Midbrain (tissue), 1 donor: ENCODE measurements at regions not wholly inside any gene's neighbourhood (a gene's known extent, or its start where the extent isn't known, plus 50 kb on each side); places are given as distances from the start of the nearest gene placed in this dataset.
"Not testable (repeated sequence)": the region's sequence is repeated elsewhere in the genome, so short reads cannot be mapped to it uniquely, and the experiment has no call there.

Source experiments
- DNase-seq: peaks from one replicate; lab custom pipeline; 2025; lab: John Stamatoyannopoulos, UW

GRCh38 chr3:74420538-74421124 lies 193.8 kb downstream of the CNTN3 start:
- no peak for DNase-seq

DNA sequence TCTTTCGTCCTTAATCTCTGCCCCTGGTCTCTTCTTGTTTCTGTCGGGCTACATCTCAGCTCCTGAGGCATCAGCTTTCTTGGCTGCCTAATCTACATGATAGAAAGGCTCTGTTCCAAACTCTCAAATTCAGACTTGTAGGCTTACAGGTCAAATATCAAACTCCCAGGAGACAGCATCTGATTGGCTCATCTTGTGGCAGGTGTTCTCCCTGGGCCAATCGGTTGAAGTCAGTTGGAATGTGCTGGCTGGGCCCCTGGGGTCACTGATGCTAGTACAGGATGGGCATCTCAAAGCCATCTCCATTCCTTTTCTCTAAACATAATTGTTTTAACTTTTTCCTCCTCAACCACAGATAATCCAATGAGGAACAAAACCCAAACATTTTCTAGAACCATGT lies 198.7 kb downstream of the CNTN3 start:
- no peak for DNase-seq

- DNase-seq: no peak
Measured at GRCh38 chr3:74413547-74414241, 200.8 kb downstream of the CNTN3 start.

DNA sequence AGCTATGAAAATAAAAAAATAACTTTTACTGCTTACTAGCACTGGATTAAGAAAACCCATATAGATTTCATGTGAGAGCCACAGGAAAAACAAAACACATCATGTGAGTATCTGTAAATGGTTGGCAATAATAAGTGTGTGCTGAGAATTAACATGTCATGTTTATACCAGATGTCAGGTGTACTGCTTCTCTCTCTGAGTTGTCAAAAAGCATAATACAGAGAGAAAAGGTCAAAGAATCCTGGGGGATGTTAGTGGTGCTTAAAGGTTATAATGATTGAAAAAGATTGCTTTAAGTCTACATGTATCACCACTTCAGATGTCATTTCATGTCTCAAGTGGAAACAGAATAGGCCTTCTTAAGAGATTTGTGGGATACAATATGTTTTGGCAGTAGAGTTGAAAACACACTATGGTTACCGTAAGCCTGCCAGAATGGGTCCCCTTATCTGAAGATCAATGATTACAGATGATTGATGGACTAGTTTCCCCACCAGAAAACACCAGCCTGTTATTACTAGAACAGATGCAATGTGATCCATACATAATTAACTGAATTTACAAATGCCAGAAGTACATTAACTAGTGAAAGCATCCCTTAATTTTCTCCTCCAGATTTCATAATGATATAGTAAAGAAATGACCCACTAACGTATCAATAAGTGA lies 204.1 kb downstream of the CNTN3 start:
- DNase-seq: no peak

DNA sequence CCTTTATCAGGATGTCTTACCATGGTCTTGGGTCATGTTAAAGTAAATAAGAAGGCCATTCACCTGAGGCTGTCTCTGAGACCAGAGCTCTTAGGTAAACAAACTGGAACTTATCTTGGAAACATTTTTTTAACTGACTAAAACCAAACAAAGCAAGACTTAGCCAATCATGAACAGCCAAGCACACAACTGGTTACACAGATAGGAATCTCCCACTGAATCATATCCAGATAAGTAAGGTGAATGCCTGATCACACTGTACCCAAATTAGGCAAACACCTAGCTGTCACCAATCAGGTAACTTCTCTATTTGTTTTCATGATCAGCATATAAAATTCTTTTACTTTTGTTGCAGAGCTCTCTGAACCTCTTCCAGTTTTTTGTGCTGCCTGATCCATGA lies 205.4 kb downstream of the CNTN3 start:
- DNase-seq: no peak

DNA sequence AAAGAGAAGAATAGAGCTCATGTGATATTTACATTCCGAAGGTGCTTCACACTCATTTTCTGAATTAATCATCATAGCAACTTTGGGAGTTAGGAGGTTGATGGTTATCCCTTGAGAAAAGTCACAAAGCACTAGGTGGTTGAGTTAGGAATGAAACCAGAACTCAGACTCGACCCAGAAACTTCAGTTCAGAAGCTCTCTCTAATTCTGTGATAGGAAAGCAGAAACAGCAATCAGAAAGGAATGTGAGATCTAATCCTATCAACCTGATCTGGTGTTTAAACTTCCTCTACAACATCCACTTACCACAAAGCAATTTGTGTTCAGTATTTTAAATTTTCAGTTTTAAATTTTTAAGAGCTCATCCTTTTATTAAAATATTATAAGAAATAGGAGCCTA lies 211.2 kb downstream of the CNTN3 start:
- no peak for DNase-seq

GRCh38 chr3:74402821-74403220 lies 211.6 kb downstream of the CNTN3 start:
- DNase-seq: no peak

DNA sequence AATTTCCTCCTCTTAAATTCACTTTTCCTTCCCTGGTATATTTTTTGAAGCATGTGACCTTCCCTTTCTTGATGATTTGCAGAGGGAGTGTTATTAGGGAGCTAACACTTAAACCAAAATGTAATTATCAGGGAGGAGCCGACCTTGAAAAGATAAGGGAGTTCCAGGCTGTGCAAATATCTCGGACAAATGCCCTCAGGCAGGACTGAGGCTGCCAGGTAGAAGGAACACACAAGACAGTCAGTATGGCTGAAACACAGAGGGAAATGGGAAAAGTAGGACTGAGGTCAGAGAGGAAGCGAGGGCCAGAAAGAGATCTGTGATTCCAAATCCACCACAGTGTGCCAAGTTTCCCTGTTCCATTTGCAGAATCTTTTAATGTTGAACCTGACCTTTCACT lies 221.0 kb downstream of the CNTN3 start:
- DNase-seq: no peak

DNA sequence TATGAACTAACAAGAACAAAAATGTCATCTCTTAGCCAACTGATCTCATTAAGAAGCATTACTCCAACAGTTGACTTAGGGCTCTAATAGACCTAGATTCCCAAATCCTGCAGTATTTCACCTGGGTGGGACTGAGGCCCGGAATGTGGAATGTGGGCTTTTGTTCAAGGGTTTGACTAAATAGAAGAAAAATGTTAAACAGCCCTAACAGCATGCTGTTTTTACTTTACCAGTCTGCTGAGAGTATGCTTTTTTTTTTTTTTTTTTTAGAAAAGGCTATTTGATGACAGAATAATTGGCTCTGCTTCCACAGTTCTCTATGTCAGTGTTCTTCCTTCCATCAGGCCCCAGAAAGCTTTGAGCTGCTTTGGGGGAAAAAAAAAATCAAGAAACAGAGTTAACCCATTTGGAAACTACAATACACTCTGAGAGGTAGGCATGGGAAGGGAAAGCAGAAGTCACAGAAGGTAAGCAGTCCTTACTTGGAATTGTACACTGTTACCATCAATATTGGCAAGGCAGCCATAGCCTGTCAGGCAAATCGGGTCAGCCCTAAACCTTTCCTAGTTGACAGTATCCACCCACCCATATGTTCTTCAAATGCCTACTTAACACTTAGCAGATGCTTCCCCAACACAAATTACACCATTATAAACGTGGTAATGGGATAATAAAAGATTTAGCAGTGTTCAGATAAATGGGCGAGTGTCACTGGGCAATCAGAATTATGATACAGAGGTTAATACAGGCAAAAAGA lies 224.2 kb downstream of the CNTN3 start:
- no peak for DNase-seq

DNA sequence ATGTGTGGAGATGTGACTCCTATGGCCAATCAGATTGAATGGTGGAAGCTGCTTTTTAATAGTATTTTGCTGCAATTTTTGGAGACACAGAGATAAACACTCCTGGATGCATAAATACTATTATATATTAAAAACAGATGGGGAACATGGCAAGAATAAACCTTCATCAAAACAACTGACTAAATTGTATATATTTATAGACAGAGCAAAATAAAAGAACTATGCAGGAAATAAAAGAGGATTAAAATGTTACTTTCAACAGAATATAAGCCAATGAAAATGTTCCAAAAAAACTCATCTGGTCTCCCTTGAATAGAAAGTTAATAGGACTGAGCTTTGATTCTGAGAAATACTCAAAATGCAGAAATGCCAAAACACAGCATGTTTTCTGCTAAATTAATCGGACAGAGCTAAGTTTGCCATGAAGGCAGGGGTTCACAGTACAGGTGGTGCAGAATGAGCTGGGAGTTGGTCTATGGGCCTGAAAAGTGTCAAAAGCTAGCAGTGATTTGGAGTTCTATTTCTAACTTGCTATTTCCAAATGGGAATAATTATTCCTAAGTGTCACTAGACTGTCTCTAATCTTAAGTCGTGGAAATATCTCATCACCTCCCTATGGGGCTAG lies 227.2 kb downstream of the CNTN3 start:
- DNase-seq: no peak

DNA sequence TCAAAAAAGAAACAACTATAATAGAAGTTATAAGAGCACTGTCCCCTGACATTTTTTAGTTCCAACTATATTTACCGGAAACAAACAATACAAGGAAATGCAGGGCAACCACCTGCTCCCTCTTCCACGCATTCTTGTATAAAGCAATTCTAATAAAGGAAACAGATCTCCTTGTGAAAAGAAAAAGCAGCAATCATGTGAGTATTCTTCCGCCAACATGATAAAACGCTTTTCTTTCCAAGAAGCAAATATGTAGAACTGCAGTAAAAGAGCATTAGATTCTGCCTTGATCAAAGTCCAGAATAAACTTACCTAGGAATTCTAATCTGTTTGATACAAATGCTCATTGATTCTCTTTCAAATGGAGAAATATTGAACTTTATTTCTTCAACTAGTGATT lies 230.3 kb downstream of the CNTN3 start:
- DNase-seq: no peak

GRCh38 chr3:74377669-74378068 lies 236.8 kb downstream of the CNTN3 start:
- DNase-seq: no peak

GRCh38 chr3:74376323-74376722 lies 238.1 kb downstream of the CNTN3 start:
- DNase-seq: not testable (repeated sequence)

GRCh38 chr3:74375653-74376052 lies 238.8 kb downstream of the CNTN3 start:
- DNase-seq: no peak

DNA sequence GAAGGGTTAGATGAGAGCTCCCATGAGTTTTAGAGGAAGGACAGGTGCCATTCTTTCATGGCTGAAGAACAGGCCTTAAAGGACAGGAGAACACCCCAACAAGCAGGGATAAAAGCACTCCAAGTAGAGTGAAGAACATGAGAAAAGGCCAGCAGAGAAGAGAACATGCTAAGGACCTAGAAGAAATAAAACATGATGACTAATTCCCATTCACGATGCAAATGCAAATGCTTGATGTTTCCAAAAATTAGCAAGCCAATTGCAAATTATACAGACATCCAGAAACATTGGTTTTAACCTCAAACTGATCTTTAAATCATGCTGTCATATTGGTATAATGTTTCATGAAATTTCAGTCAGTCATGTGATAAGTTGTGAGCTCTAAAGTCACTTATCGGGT lies 241.7 kb downstream of the CNTN3 start:
- no peak for DNase-seq

DNA sequence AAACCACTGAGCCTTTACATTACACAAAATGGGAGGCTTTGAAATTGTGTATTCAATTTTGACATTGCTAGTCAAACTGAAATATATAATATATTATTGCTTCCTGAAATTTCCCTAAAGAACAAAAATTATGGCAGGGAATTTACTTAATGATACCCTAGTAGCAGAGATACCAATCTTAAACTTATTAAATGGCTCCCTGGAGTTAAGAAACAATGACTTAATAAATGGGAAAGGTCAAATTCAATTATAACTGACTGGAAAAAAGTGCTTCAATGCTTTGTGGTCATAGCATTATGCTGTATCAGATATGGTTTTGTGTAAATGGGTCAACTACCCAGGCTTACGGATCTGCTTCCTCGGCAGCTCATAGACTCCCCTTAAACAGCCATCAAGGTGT lies 244.1 kb downstream of the CNTN3 start:
- DNase-seq: no peak

DNA sequence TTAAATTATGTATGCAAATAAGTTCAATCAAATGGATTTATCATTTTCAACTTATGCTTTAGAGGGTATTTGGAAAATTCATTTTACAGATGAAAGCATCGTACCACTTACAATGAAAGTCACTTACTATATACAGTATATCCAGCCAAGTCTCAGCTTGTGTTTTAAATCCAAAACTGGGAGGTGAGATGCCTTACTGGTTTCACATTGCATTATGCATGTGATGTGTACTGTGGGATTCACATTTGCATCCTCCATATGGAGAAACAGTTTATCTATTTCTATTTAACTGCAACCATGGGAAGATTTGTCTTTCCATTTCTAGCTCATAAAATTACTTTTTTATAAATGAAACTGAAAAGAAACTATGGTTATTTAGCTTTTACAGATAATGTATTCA lies 248.1 kb downstream of the CNTN3 start:
- no peak for DNase-seq

GRCh38 chr3:74363346-74363745 lies 251.1 kb downstream of the CNTN3 start:
- DNase-seq: no peak

GRCh38 chr3:74360406-74360805 lies 254.1 kb downstream of the CNTN3 start:
- no peak for DNase-seq

GRCh38 chr3:74357881-74358280 lies 256.6 kb downstream of the CNTN3 start:
- DNase-seq: no peak

GRCh38 chr3:74353039-74353438 lies 261.4 kb downstream of the CNTN3 start:
- DNase-seq: no peak

DNA sequence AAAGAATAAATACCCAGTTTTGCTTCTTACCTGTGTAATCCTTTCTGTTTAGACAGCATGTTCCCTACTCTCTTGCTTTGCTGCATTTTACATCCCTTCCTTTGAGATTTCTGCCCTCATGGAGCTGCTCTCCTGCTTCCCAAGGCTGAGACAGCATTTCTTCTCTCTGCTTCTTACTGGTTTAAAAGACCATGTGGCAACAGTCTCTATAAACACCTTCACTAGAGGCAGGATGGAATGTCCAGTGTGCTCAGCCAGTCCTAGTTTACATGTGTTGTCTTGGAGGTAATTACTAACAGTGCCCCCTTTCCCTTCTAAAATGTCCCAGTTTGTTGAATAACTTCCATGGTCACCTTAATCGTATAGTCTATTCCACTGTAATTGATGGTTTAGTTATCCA lies 262.3 kb downstream of the CNTN3 start:
- no peak for DNase-seq
